PFSK-1 (cell line): ENCODE measurements at regions not wholly inside any gene's neighbourhood (a gene's known extent, or its start where the extent isn't known, plus 50 kb on each side); places are given as distances from the start of the nearest gene placed in this dataset.

Experiments used
- FOXP2 ChIP-seq: optimal IDR thresholded peaks from 2 replicates; pipeline ENCODE3; 2011; ENCODE audit warnings: borderline replicate concordance, control low read depth, inconsistent platforms; ENCODE audit not compliant: insufficient read depth; ENCODE audit errors: extremely low read length, extremely low read depth
- POLR2AphosphoS5 ChIP-seq: IDR thresholded peaks from 2 replicates; pipeline ENCODE4 v1.6.1; 2012; ENCODE audit warnings: low read depth, mild to moderate bottlenecking, control low read depth, low read length, moderate library complexity
- REST ChIP-seq, 2 experiments: IDR thresholded peaks; 2 replicates each; pipeline versions ENCODE4 v1.6.1 to v1.8.0; 2011 to 2012; ENCODE audit warnings: low read depth in 2 of 2, low read length in 2 of 2, control low read depth in 1 of 2, inconsistent platforms in 1 of 2, mild to moderate bottlenecking in 1 of 2, moderate library complexity in 1 of 2; ENCODE audit not compliant: insufficient read depth in 1 of 2
- SIN3A ChIP-seq: IDR thresholded peaks from 2 replicates; pipeline ENCODE4 v1.6.1; 2012; ENCODE audit warnings: mild to moderate bottlenecking, low read length, moderate library complexity, borderline replicate concordance; ENCODE audit not compliant: insufficient read depth
- TAF1 ChIP-seq: IDR thresholded peaks from 2 replicates; pipeline ENCODE4 v1.6.1; 2012; ENCODE audit warnings: low read length, control low read depth, borderline replicate concordance; ENCODE audit not compliant: insufficient read depth

GRCh38 chr17:33508215-33508614 is 215.1 kb upstream of the ASIC2 start:
- TF ChIP-seq POLR2AphosphoS5 (no peak), REST (IDR thresholded peaks at IDR 0.05; ENCODE audit: insufficient read depth in 1 of 2, low read depth in 2 of 2, low read length in 2 of 2) (no peak), SIN3A (no peak), TAF1 (no peak), FOXP2 (no peak)

- TF ChIP-seq SIN3A (no peak), REST (IDR thresholded peaks at IDR 0.05; ENCODE audit: insufficient read depth in 1 of 2, low read depth in 2 of 2, low read length in 2 of 2) (no peak), POLR2AphosphoS5 (no peak), FOXP2 (no peak), TAF1 (no peak)
Observed at GRCh38 chr17:33509331-33509730, 216.2 kb upstream of the ASIC2 start.

- no peak for TF ChIP-seq REST (IDR thresholded peaks at IDR 0.05; ENCODE audit: insufficient read depth in 1 of 2, low read depth in 2 of 2, low read length in 2 of 2)
- TF ChIP-seq SIN3A = no peak
- TF ChIP-seq POLR2AphosphoS5 = no peak
- TF ChIP-seq FOXP2 = no peak
- no peak for TF ChIP-seq TAF1
Observed at GRCh38 chr17:33511670-33512069, 218.6 kb upstream of the ASIC2 start.

- TF ChIP-seq SIN3A (no peak), TAF1 (no peak), REST (IDR thresholded peaks at IDR 0.05; ENCODE audit: insufficient read depth in 1 of 2, low read depth in 2 of 2, low read length in 2 of 2) (no peak), POLR2AphosphoS5 (no peak), FOXP2 (no peak)
Observed at GRCh38 chr17:33512113-33512512, 219.0 kb upstream of the ASIC2 start.

GRCh38 chr17:33513769-33514168 is 220.7 kb upstream of the ASIC2 start:
- TF ChIP-seq SIN3A = no peak
- TF ChIP-seq REST (IDR thresholded peaks at IDR 0.05; ENCODE audit: insufficient read depth in 1 of 2, low read depth in 2 of 2, low read length in 2 of 2) = no peak
- TF ChIP-seq POLR2AphosphoS5 = no peak
- TF ChIP-seq FOXP2 = no peak
- no peak for TF ChIP-seq TAF1
